ENCODE measurements at regions not wholly inside any gene's neighbourhood (a gene's known extent, or its start where the extent isn't known, plus 50 kb on each side); places are given as distances from the start of the nearest gene placed in this dataset.

- no peak for DNase-seq (ENCODE audit: low spot score)
- in situ Hi-C loops (cut with MboI; ENCODE audit: low pct_unique_long_range_greater_than_20kb, low sequenced_read_pairs, unreplicated experiment): no loop called here
- TF ChIP-seq CTCF (IDR thresholded peaks at IDR 0.05; ENCODE audit: extremely low read depth, insufficient read depth, missing control alignments): no peak
Measured at GRCh38 chr5:2530609-2531008, 220.9 kb downstream of the IRX2 start.

- in situ Hi-C loops (cut with MboI; ENCODE audit: low pct_unique_long_range_greater_than_20kb, low sequenced_read_pairs, unreplicated experiment): no loop called here
- DNase-seq (ENCODE audit: low spot score): no peak
- TF ChIP-seq CTCF (IDR thresholded peaks at IDR 0.05; ENCODE audit: extremely low read depth, insufficient read depth, missing control alignments): no peak
Measured at GRCh38 chr5:2529371-2530092, 221.9 kb downstream of the IRX2 start.

GRCh38 chr5:2525351-2525750, 226.1 kb downstream of the IRX2 start:
- TF ChIP-seq CTCF (IDR thresholded peaks at IDR 0.05; ENCODE audit: extremely low read depth, insufficient read depth, missing control alignments): no peak
- no peak for DNase-seq (ENCODE audit: low spot score)

GRCh38 chr5:2524620-2525019, 226.9 kb downstream of the IRX2 start:
- TF ChIP-seq CTCF (IDR thresholded peaks at IDR 0.05; ENCODE audit: extremely low read depth, insufficient read depth, missing control alignments): no peak
- no peak for DNase-seq (ENCODE audit: low spot score)
- in situ Hi-C loops (cut with MboI; ENCODE audit: low pct_unique_long_range_greater_than_20kb, low sequenced_read_pairs, unreplicated experiment): no loop called here

More at GRCh38 chr5:2525351-2525750, 226.1 kb downstream of the IRX2 start:
- in situ Hi-C loops (cut with MboI; ENCODE audit: low pct_unique_long_range_greater_than_20kb, low sequenced_read_pairs, unreplicated experiment): no loop called here

GRCh38 chr5:2523180-2523579, 228.3 kb downstream of the IRX2 start:
- in situ Hi-C loops (cut with MboI; ENCODE audit: low pct_unique_long_range_greater_than_20kb, low sequenced_read_pairs, unreplicated experiment): no loop called here
- no peak for TF ChIP-seq CTCF (IDR thresholded peaks at IDR 0.05; ENCODE audit: extremely low read depth, insufficient read depth, missing control alignments)
- DNase-seq (ENCODE audit: low spot score): no peak

- in situ Hi-C loops (cut with MboI; ENCODE audit: low pct_unique_long_range_greater_than_20kb, low sequenced_read_pairs, unreplicated experiment): no loop called here
- TF ChIP-seq CTCF (IDR thresholded peaks at IDR 0.05; ENCODE audit: extremely low read depth, insufficient read depth, missing control alignments): no peak
- DNase-seq (ENCODE audit: low spot score): no peak
Measured at GRCh38 chr5:2522372-2522771, 229.1 kb downstream of the IRX2 start.

All from GM13977 (cell line).